GM19238 (cell line): ENCODE measurements at regions not wholly inside any gene's neighbourhood (a gene's known extent, or its start where the extent isn't known, plus 50 kb on each side); places are given as distances from the start of the nearest gene placed in this dataset.
"Not testable (repeated sequence)": the region's sequence is repeated elsewhere in the genome, so short reads cannot be mapped to it uniquely, and the experiment has no call there.

Experiments used
- DNase-seq: peaks from one replicate; pipeline ENCODE4 v3.0.0; 2011; ENCODE audit warnings: low spot score; ENCODE audit not compliant: insufficient read length

GRCh38 chr15:69707241-69707640 lies 254.6 kb downstream of the RPLP1 start:
- not testable (repeated sequence) for DNase-seq

GRCh38 chr15:69708436-69709122 lies 256.0 kb downstream of the RPLP1 start:
- DNase-seq = not testable (repeated sequence)

GRCh38 chr15:69712991-69713390 lies 260.4 kb downstream of the RPLP1 start:
- no peak for DNase-seq

DNA sequence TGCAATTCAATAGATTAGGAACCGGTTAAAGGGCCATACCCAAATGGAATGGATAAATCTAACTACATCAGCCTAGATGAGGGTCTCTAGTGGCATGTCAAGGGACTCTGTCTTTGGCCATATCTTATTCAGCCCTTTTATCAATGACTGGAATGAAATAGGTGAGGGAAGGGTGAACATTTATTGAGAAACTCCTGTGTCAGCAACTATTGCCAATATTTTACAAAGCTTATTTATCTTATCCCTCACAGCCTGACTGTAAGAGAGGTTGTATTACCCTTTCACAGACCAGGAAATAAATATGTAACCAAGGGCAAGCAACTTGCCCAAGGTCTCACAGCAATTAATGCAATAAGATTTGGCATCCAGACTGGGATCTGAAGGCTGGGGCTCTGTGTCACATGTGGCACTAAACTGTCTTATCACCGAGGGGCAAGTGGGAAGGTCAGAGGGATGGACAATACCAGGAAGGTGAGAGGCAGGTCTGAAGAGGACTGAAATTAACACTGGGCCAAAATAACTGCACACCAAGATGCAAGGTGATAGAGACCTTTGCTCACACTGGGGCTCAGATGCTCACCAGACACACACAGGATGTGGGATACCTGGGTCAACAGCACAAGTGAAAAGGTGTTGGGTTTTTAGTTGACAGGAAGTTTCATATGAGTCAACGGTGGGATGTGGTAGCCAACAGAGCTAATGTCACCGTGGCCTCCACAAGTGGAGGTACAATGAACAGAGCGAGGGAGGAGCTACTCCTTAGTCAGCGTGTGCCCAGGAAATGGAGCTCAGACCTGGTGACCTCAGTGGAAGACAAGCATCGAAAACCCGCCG lies 261.3 kb downstream of the RPLP1 start:
- DNase-seq = peak; percentile 47

DNA sequence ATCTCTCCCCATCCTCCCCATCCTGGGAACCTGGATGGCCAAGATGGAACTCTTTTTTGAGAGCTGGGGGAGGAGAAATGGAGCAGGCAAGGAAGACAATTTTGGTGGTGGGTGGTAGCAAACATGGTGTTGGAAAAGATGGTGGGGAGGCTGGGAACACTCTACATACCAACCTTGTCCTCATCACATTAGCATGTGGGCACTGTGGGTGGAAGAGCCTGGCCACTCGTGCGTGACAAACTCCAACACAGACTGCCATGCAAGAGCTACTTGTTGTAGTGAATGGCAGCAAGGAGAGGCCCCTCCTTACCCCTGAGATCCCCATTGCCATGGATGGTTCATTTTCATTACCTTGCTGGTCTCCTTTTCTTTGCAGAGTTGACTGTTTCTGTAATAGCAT lies 262.6 kb downstream of the RPLP1 start:
- no peak for DNase-seq

GRCh38 chr15:69718436-69718835 lies 265.8 kb downstream of the RPLP1 start:
- no peak for DNase-seq

GRCh38 chr15:69718916-69719315 lies 266.3 kb downstream of the RPLP1 start:
- DNase-seq = no peak

- DNase-seq = no peak
These were observed 267.1 kb downstream of the RPLP1 start for GRCh38 chr15:69719527-69720240.

- no peak for DNase-seq
These were observed 267.9 kb downstream of the RPLP1 start for GRCh38 chr15:69720536-69720935.

GRCh38 chr15:69722924-69723323 lies 270.3 kb downstream of the RPLP1 start:
- no peak for DNase-seq

DNA sequence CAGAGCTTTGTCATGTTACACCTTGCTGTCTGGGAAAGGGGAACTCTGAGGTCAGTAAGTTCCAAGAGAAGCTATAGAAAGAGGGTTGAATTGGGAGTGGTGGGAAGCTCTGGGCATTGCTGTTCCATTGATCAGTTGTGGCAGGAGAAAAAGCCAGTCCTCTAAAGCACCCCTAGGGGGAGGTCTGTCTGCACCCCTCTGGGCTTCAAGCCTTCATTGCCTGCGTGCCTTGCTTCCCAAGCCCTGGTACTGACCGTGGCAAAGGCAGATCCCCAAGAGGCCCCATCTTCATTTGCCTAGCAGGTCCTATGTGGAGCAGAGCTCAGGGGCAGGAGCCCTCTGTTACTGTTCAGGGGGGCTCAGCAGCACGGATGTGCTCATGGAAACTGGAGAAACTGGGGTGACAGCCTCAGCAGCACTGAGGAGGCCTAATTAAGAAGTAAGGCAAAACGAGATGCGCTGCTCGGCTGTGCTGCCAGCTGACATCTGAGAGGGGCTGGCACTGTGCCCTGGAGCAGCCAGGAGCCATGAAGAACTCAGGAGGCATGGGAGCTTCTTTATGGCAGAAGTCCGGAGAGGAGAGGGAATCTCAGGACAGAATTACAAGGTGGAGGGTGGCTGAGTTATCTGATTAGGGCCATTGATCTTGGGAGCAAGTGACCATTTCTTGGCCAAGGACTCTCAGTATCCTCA lies 270.9 kb downstream of the RPLP1 start:
- DNase-seq = no peak

DNA sequence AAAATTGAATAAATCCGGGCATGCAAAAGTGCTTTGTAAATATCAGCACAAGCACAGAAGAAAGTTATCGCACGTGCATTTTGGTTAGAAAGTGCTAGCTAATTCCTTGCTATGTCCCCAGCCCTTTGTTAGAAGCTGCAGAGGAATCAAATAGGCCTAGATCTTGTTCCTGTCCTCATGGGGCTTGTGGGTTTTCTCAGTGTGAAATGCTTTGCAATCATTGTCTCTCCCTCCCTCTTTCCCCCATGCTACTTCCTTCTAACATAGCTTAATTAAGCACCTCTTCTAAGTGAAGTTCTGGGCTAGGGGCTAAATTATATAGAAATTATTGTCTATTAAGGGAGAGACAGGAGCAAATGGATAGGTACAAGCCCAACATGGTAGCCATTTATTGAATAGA lies 271.7 kb downstream of the RPLP1 start:
- no peak for DNase-seq

- DNase-seq = no peak
These were observed 272.7 kb downstream of the RPLP1 start for GRCh38 chr15:69725275-69725674.

GRCh38 chr15:69725957-69726356 lies 273.3 kb downstream of the RPLP1 start:
- DNase-seq = no peak

DNA sequence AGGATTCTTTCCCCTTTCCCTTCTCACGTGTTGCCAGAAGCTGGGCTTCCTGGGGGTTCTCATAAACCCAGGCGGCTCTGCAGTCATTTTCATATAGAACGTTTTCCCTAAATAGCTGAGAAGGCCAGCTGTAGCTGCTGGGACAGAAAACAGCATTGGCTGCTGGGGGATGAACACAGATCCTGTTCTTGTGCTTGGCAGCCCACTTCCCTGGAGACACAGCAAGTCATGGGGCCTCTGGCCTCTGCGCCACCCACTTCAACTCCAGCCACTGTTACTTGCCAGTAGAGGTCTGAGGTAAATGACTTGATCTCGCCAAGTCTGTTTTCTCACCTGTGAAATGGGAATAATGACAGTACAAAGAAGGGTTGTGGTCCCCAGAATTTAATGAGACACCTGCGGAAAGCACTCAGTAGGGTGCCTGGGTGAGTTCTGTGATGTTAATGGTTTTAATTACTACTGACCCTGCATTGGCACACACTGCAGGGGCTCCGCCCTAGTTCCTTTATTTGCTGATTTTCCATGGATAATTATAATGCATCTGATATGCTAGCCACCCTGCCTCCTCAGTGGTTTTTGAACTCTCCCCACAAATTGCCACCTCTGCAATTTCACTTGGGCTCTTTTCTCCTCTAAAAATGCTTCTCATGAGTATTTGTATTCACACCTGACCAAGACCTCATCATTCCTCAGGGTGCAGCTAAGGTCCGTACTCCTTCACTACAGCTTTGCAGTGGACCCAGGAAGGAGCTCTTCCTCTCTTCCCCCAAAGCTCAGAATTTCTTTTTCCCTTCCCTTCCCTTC lies 274.7 kb downstream of the RPLP1 start:
- no peak for DNase-seq

DNA sequence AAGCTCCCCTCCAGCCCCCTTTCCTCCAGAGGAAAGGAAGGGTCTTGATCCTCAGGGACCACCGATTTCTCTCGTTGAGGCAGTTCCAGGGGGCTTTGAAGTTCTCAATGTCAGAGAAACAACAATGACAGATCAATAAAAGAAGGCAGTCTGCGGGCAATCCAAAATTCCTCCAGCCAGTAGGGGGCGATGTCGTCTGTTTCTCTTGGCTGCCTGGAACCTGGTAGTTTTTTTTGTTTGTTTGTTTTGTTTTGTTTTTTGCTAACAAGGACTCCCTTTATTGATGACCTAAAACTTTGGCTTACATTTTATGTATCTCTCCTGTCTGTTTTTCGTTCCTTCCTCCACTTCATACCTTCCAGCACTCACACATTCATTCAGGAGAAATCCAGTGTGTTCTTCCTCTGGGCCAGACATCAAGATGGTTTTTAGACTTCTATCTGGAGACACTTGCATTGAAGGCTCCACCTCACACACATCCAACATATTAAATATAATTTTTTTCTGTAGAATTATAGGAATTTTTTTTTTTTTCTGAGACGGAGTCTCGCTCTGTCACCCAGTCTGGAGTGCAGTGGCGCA lies 276.6 kb downstream of the RPLP1 start:
- peak; percentile 47 for DNase-seq

- DNase-seq = no peak
These were observed 277.9 kb downstream of the RPLP1 start for GRCh38 chr15:69730281-69731080.

GRCh38 chr15:69731081-69731330 lies 278.4 kb downstream of the RPLP1 start:
- no peak for DNase-seq

DNA sequence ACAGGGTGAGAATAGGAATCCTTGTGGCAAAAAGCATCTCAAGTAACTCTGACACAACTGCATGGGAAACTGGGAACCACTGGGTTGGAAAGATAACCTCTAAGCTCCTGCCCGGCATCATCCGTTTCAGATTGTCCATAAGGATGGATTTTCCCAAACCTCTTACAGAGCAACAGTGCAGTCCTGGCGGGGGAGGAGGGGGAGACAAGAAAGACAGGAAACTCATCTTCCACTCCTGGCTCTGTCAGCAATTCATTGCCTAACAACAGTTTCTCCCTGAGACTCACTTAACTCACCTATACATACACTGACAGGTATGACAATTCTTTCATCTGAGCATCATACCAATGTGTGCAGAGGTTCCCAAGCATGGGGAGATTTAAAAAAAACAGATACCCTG lies 279.0 kb downstream of the RPLP1 start:
- no peak for DNase-seq

GRCh38 chr15:69732133-69732532 lies 279.5 kb downstream of the RPLP1 start:
- no peak for DNase-seq
